ENCODE measurements at regions not wholly inside any gene's neighbourhood (a gene's known extent, or its start where the extent isn't known, plus 50 kb on each side); places are given as distances from the start of the nearest gene placed in this dataset.

DNA sequence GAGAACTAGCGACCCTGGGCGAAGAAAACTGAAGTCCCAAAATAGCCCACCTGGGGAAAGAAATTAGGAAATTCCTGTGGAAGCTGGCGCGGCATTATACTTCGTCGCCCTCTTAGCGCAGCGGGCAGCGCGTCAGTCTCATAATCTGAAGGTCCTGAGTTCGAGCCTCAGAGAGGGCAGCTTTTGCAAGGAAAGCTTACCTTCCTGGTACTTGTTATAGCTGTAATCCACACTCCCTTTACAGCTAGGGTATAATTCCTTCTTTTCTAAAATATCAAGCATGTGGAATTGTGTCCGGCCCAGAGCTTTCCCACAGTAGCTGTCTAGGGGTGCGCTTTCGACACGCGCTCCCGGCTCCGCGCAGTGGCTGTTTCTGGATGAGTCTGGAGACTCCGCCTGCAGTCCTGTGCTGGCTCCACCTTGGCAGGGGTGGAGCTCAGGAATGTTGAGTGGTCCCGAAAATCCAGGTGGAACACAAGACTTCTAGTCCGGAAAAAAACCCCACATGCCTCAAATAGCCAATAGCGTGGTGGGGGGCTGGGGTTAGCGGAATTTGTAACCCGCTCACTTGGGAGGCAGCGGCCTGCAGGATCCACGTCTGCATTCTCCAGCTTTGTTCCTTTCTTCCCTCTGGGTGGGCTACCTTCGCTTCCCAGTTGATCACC is 83.7 kb upstream of the ZNF322 start:
- TF ChIP-seq, protein P1, sequence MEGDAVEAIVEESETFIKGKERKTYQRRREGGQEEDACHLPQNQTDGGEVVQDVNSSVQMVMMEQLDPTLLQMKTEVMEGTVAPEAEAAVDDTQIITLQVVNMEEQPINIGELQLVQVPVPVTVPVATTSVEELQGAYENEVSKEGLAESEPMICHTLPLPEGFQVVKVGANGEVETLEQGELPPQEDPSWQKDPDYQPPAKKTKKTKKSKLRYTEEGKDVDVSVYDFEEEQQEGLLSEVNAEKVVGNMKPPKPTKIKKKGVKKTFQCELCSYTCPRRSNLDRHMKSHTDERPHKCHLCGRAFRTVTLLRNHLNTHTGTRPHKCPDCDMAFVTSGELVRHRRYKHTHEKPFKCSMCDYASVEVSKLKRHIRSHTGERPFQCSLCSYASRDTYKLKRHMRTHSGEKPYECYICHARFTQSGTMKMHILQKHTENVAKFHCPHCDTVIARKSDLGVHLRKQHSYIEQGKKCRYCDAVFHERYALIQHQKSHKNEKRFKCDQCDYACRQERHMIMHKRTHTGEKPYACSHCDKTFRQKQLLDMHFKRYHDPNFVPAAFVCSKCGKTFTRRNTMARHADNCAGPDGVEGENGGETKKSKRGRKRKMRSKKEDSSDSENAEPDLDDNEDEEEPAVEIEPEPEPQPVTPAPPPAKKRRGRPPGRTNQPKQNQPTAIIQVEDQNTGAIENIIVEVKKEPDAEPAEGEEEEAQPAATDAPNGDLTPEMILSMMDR (IDR thresholded peaks at IDR 0.05; ENCODE audit: insufficient read depth, low read length), result no peak
- TF ChIP-seq POLR2AphosphoS5 (IDR thresholded peaks at IDR 0.05; ENCODE audit: low read depth), result no peak
- no peak for TF ChIP-seq GABPA (IDR thresholded peaks at IDR 0.05; ENCODE audit: low read depth)
- TF ChIP-seq, protein P2, sequence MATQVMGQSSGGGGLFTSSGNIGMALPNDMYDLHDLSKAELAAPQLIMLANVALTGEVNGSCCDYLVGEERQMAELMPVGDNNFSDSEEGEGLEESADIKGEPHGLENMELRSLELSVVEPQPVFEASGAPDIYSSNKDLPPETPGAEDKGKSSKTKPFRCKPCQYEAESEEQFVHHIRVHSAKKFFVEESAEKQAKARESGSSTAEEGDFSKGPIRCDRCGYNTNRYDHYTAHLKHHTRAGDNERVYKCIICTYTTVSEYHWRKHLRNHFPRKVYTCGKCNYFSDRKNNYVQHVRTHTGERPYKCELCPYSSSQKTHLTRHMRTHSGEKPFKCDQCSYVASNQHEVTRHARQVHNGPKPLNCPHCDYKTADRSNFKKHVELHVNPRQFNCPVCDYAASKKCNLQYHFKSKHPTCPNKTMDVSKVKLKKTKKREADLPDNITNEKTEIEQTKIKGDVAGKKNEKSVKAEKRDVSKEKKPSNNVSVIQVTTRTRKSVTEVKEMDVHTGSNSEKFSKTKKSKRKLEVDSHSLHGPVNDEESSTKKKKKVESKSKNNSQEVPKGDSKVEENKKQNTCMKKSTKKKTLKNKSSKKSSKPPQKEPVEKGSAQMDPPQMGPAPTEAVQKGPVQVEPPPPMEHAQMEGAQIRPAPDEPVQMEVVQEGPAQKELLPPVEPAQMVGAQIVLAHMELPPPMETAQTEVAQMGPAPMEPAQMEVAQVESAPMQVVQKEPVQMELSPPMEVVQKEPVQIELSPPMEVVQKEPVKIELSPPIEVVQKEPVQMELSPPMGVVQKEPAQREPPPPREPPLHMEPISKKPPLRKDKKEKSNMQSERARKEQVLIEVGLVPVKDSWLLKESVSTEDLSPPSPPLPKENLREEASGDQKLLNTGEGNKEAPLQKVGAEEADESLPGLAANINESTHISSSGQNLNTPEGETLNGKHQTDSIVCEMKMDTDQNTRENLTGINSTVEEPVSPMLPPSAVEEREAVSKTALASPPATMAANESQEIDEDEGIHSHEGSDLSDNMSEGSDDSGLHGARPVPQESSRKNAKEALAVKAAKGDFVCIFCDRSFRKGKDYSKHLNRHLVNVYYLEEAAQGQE (IDR thresholded peaks at IDR 0.05; ENCODE audit: insufficient replicate concordance, low read depth), result no peak
- TF ChIP-seq SPI1 (IDR thresholded peaks at IDR 0.05; ENCODE audit: borderline replicate concordance, low read depth), result no peak

Measured in HL-60 (cell line).